ENCODE measurements at regions not wholly inside any gene's neighbourhood (a gene's known extent, or its start where the extent isn't known, plus 50 kb on each side); places are given as distances from the start of the nearest gene placed in this dataset.
"Not testable (repeated sequence)": the region's sequence is repeated elsewhere in the genome, so short reads cannot be mapped to it uniquely, and the experiment has no call there.

GRCh38 chr7:55261386-55261770 is 103.8 kb upstream of the LANCL2 start:
- Histone ChIP-seq H3K36me3 (no peaks in the 10 kb centered on the region), H3K9me3 (no peaks in the 10 kb centered on the region), H3K4me3 (no peak overlapping the region), H3K27me3 (peaks cover 32% of the 10 kb centered on the region), H3K27ac (no peak overlapping the region), H3K4me1 (no peaks in the 10 kb centered on the region)
- no peak for ATAC-seq
- no CpG with 5 or more reads among the region's 1 CpG for WGBS, 2 donors (ENCODE audit: low coverage in 1 of 2)
- TF ChIP-seq CTCF (IDR thresholded peaks at IDR 0.05) (no peak), POLR2AphosphoS5 (IDR thresholded peaks at IDR 0.05) (no peak), POLR2A (IDR thresholded peaks at IDR 0.05) (no peak), EP300 (IDR thresholded peaks at IDR 0.05) (no peak)

- H3K27me3 ChIP-seq = peaks cover 11% of the 10 kb centered on the region
- not testable (repeated sequence) for H3K4me3 ChIP-seq, ATAC-seq, H3K4me1 ChIP-seq, H3K27ac ChIP-seq, H3K36me3 ChIP-seq, H3K9me3 ChIP-seq
- 86 to 89% methylated on average over 6 of the region's 8 CpGs for WGBS, 2 donors (ENCODE audit: low coverage in 1 of 2)
These were observed 99.8 kb upstream of the LANCL2 start for GRCh38 chr7:55265328-55265727.

GRCh38 chr7:55265836-55266642 is 99.1 kb upstream of the LANCL2 start:
- Histone ChIP-seq H3K27me3 (peaks cover 5% of the 10 kb centered on the region), H3K4me1 (no peaks in the 10 kb centered on the region), H3K4me3 (no peak overlapping the region), H3K27ac (no peak overlapping the region), H3K36me3 (no peaks in the 10 kb centered on the region), H3K9me3 (no peaks in the 10 kb centered on the region)
- TF ChIP-seq EP300 (IDR thresholded peaks at IDR 0.05) (no peak), POLR2AphosphoS5 (IDR thresholded peaks at IDR 0.05) (no peak), POLR2A (IDR thresholded peaks at IDR 0.05) (no peak), CTCF (IDR thresholded peaks at IDR 0.05) (no peak)
- 58 to 62% methylated on average over 5 to 6 of the region's 8 CpGs for WGBS, 2 donors (ENCODE audit: low coverage in 1 of 2)
- ATAC-seq = no peak

- Histone ChIP-seq H3K27ac (no peak overlapping the region), H3K4me3 (no peak overlapping the region), H3K9me3 (no peaks in the 10 kb centered on the region), H3K36me3 (no peaks in the 10 kb centered on the region), H3K4me1 (no peaks in the 10 kb centered on the region), H3K27me3 (peaks cover 8% of the 10 kb centered on the region)
- TF ChIP-seq POLR2A (IDR thresholded peaks at IDR 0.05) (no peak), CTCF (IDR thresholded peaks at IDR 0.05) (no peak), POLR2AphosphoS5 (IDR thresholded peaks at IDR 0.05) (no peak), EP300 (IDR thresholded peaks at IDR 0.05) (no peak)
- ATAC-seq = no peak
- 82 to 86% methylated on average over 3 to 5 of the region's 8 CpGs for WGBS, 2 donors (ENCODE audit: low coverage in 1 of 2)
These were observed 94.0 kb upstream of the LANCL2 start for GRCh38 chr7:55271069-55271626.

- ATAC-seq = no peak
- Histone ChIP-seq H3K36me3 (no peaks in the 10 kb centered on the region), H3K4me3 (no peak overlapping the region), H3K9me3 (no peaks in the 10 kb centered on the region), H3K4me1 (no peaks in the 10 kb centered on the region), H3K27me3 (peaks cover 8% of the 10 kb centered on the region), H3K27ac (no peak overlapping the region)
- no peak for TF ChIP-seq POLR2A (IDR thresholded peaks at IDR 0.05)
- no peak for TF ChIP-seq CTCF (IDR thresholded peaks at IDR 0.05)
- TF ChIP-seq POLR2AphosphoS5 (IDR thresholded peaks at IDR 0.05) = no peak
- no peak for TF ChIP-seq EP300 (IDR thresholded peaks at IDR 0.05)
- WGBS, 2 donors (ENCODE audit: low coverage in 1 of 2) = 81% methylated on average over 2 of the region's 7 CpGs; no CpG with 5 or more reads in 1 of the 2 donors
These were observed 93.5 kb upstream of the LANCL2 start for GRCh38 chr7:55271661-55272060.

Data from gastroesophageal sphincter (tissue), 4 donors.